ENCODE measurements at regions not wholly inside any gene's neighbourhood (a gene's known extent, or its start where the extent isn't known, plus 50 kb on each side); places are given as distances from the start of the nearest gene placed in this dataset.

GRCh38 chr5:109956884-109957283 lies 267.2 kb downstream of the MAN2A1 start:
- H3K4me1 Mint-ChIP-seq = no peaks in the 10 kb centered on the region
- no peaks in the 10 kb centered on the region for H3K9me3 Mint-ChIP-seq
- DNase-seq = no peak
- no peak overlapping the region for H3K27ac Mint-ChIP-seq
- no peak overlapping the region for H3K4me3 Mint-ChIP-seq
- H3K27me3 Mint-ChIP-seq = no peaks in the 10 kb centered on the region
- H3K36me3 Mint-ChIP-seq (ENCODE audit: low read depth) = no peaks in the 10 kb centered on the region
- ATAC-seq = no peak

- Mint-ChIP-seq H3K27ac (no peak overlapping the region), H3K36me3 (ENCODE audit: low read depth) (no peaks in the 10 kb centered on the region), H3K9me3 (no peaks in the 10 kb centered on the region), H3K4me3 (no peak overlapping the region), H3K27me3 (no peaks in the 10 kb centered on the region), H3K4me1 (peaks cover 6% of the 10 kb centered on the region)
- ATAC-seq (no peak), DNase-seq (no peak)
Observed at GRCh38 chr5:109958082-109958481, 268.4 kb downstream of the MAN2A1 start.

GRCh38 chr5:109959652-109960051 lies 269.9 kb downstream of the MAN2A1 start:
- ATAC-seq (no peak), DNase-seq (no peak)
- peaks cover 13% of the 10 kb centered on the region for H3K4me1 Mint-ChIP-seq

GRCh38 chr5:109961751-109962150 lies 272.0 kb downstream of the MAN2A1 start:
- H3K4me1 Mint-ChIP-seq = peaks cover 29% of the 10 kb centered on the region
- H3K9me3 Mint-ChIP-seq = no peaks in the 10 kb centered on the region
- H3K36me3 Mint-ChIP-seq (ENCODE audit: low read depth) = no peaks in the 10 kb centered on the region
- no peak for ATAC-seq
- no peak overlapping the region for H3K27ac Mint-ChIP-seq
- H3K4me3 Mint-ChIP-seq = no peak overlapping the region
- no peak for DNase-seq
- H3K27me3 Mint-ChIP-seq = no peaks in the 10 kb centered on the region

More at GRCh38 chr5:109959652-109960051, 269.9 kb downstream of the MAN2A1 start:
- no peaks in the 10 kb centered on the region for H3K27me3 Mint-ChIP-seq
- H3K4me3 Mint-ChIP-seq = no peak overlapping the region
- no peaks in the 10 kb centered on the region for H3K9me3 Mint-ChIP-seq
- no peaks in the 10 kb centered on the region for H3K36me3 Mint-ChIP-seq (ENCODE audit: low read depth)
- H3K27ac Mint-ChIP-seq = no peak overlapping the region

- DNase-seq = no peak
- H3K9me3 Mint-ChIP-seq = no peaks in the 10 kb centered on the region
- H3K4me3 Mint-ChIP-seq = no peak overlapping the region
- peak; percentile 21 for ATAC-seq
- no peaks in the 10 kb centered on the region for H3K27me3 Mint-ChIP-seq
- no peaks in the 10 kb centered on the region for H3K36me3 Mint-ChIP-seq (ENCODE audit: low read depth)
- H3K4me1 Mint-ChIP-seq = peaks cover 29% of the 10 kb centered on the region
- H3K27ac Mint-ChIP-seq = no peak overlapping the region
Observed at GRCh38 chr5:109962882-109963603, 273.3 kb downstream of the MAN2A1 start.

GRCh38 chr5:109964136-109964535 lies 274.4 kb downstream of the MAN2A1 start:
- Mint-ChIP-seq H3K27ac (no peak overlapping the region), H3K4me1 (peaks cover 29% of the 10 kb centered on the region)

GRCh38 chr5:109965634-109966033 lies 275.9 kb downstream of the MAN2A1 start:
- DNase-seq = no peak
- Mint-ChIP-seq H3K4me3 (no peak overlapping the region), H3K27ac (peak overlapping the region; percentile 66), H3K9me3 (no peaks in the 10 kb centered on the region), H3K27me3 (no peaks in the 10 kb centered on the region), H3K36me3 (ENCODE audit: low read depth) (no peaks in the 10 kb centered on the region), H3K4me1 (peaks cover 29% of the 10 kb centered on the region)
- ATAC-seq = peak; percentile 68

More at GRCh38 chr5:109964136-109964535, 274.4 kb downstream of the MAN2A1 start:
- H3K27me3 Mint-ChIP-seq = no peaks in the 10 kb centered on the region
- no peaks in the 10 kb centered on the region for H3K9me3 Mint-ChIP-seq
- ATAC-seq = peak; percentile 62
- no peak overlapping the region for H3K4me3 Mint-ChIP-seq
- DNase-seq = no peak
- H3K36me3 Mint-ChIP-seq (ENCODE audit: low read depth) = no peaks in the 10 kb centered on the region

GRCh38 chr5:109971968-109972367 lies 282.2 kb downstream of the MAN2A1 start:
- ATAC-seq = peak; percentile 78
- DNase-seq = no peak
- H3K27ac Mint-ChIP-seq = no peak overlapping the region
- H3K27me3 Mint-ChIP-seq = no peaks in the 10 kb centered on the region
- H3K4me3 Mint-ChIP-seq = no peak overlapping the region
- H3K9me3 Mint-ChIP-seq = no peaks in the 10 kb centered on the region
- peaks cover 8% of the 10 kb centered on the region for H3K4me1 Mint-ChIP-seq
- no peaks in the 10 kb centered on the region for H3K36me3 Mint-ChIP-seq (ENCODE audit: low read depth)

GRCh38 chr5:109981979-109982378 lies 292.3 kb downstream of the MAN2A1 start:
- H3K36me3 Mint-ChIP-seq (ENCODE audit: low read depth) = no peaks in the 10 kb centered on the region
- H3K27ac Mint-ChIP-seq = no peak overlapping the region
- peaks cover 2% of the 10 kb centered on the region for H3K27me3 Mint-ChIP-seq
- no peak for ATAC-seq
- no peaks in the 10 kb centered on the region for H3K9me3 Mint-ChIP-seq
- DNase-seq = no peak
- no peak overlapping the region for H3K4me3 Mint-ChIP-seq
- no peaks in the 10 kb centered on the region for H3K4me1 Mint-ChIP-seq

- Mint-ChIP-seq H3K4me1 (peaks cover 5% of the 10 kb centered on the region), H3K4me3 (no peak overlapping the region), H3K27me3 (peaks cover 2% of the 10 kb centered on the region), H3K36me3 (ENCODE audit: low read depth) (no peaks in the 10 kb centered on the region), H3K9me3 (no peaks in the 10 kb centered on the region), H3K27ac (no peak overlapping the region)
- DNase-seq (no peak), ATAC-seq (no peak)
Observed at GRCh38 chr5:109982966-109983534, 293.3 kb downstream of the MAN2A1 start.

GRCh38 chr5:109986726-109987125 lies 297.0 kb downstream of the MAN2A1 start:
- Mint-ChIP-seq H3K27me3 (no peaks in the 10 kb centered on the region), H3K4me3 (no peak overlapping the region), H3K27ac (no peak overlapping the region), H3K36me3 (ENCODE audit: low read depth) (no peaks in the 10 kb centered on the region), H3K4me1 (peaks cover 5% of the 10 kb centered on the region), H3K9me3 (no peaks in the 10 kb centered on the region)
- DNase-seq (no peak), ATAC-seq (no peak)

GRCh38 chr5:109987355-109987754 lies 297.6 kb downstream of the MAN2A1 start:
- no peaks in the 10 kb centered on the region for H3K27me3 Mint-ChIP-seq
- H3K27ac Mint-ChIP-seq = no peak overlapping the region
- H3K9me3 Mint-ChIP-seq = no peaks in the 10 kb centered on the region
- DNase-seq = no peak
- no peak overlapping the region for H3K4me3 Mint-ChIP-seq
- no peaks in the 10 kb centered on the region for H3K36me3 Mint-ChIP-seq (ENCODE audit: low read depth)
- H3K4me1 Mint-ChIP-seq = peaks cover 5% of the 10 kb centered on the region
- ATAC-seq = no peak

- Mint-ChIP-seq H3K9me3 (no peaks in the 10 kb centered on the region), H3K4me3 (no peak overlapping the region), H3K27ac (no peak overlapping the region), H3K27me3 (no peaks in the 10 kb centered on the region), H3K4me1 (peaks cover 5% of the 10 kb centered on the region), H3K36me3 (ENCODE audit: low read depth) (no peaks in the 10 kb centered on the region)
- no peak for ATAC-seq
- no peak for DNase-seq
Observed at GRCh38 chr5:109987970-109988369, 298.2 kb downstream of the MAN2A1 start.

- Mint-ChIP-seq H3K27me3 (no peaks in the 10 kb centered on the region), H3K4me1 (peaks cover 5% of the 10 kb centered on the region), H3K27ac (no peak overlapping the region), H3K36me3 (ENCODE audit: low read depth) (no peaks in the 10 kb centered on the region), H3K4me3 (no peak overlapping the region), H3K9me3 (no peaks in the 10 kb centered on the region)
- DNase-seq = no peak
- ATAC-seq = no peak
Observed at GRCh38 chr5:109989161-109989560, 299.4 kb downstream of the MAN2A1 start.

- Mint-ChIP-seq H3K4me1 (peaks cover 5% of the 10 kb centered on the region), H3K9me3 (no peaks in the 10 kb centered on the region), H3K27me3 (no peaks in the 10 kb centered on the region), H3K27ac (no peak overlapping the region), H3K4me3 (no peak overlapping the region), H3K36me3 (ENCODE audit: low read depth) (no peaks in the 10 kb centered on the region)
- DNase-seq (no peak), ATAC-seq (no peak)
Observed at GRCh38 chr5:109989994-109990722, 300.4 kb downstream of the MAN2A1 start.

Data from activated naive CD8-positive, alpha-beta T cell treated with anti-CD3 and anti-CD28 coated beads, Interleukin-2, amount 50 U/mL, for 24 hours (primary cell).